Left lobe of liver (tissue), 2 donors: ENCODE measurements at regions not wholly inside any gene's neighbourhood (a gene's known extent, or its start where the extent isn't known, plus 50 kb on each side); places are given as distances from the start of the nearest gene placed in this dataset.
"Not testable (repeated sequence)": the region's sequence is repeated elsewhere in the genome, so short reads cannot be mapped to it uniquely, and the experiment has no call there.

Source experiments
- ATAC-seq: fragments of 200-7000 bp; cut with Tn5 transposase; one replicate; pipeline ENCODE4 v1.9.1; 2020; ENCODE audit warnings: mild to moderate bottlenecking, moderate library complexity
- DNase-seq: peaks from one replicate; pipeline ENCODE4 v3.0.0-alpha.2; 2020; ENCODE audit warnings: low spot score
- donor health status: DM: no; HTN: no; CAD: no; lungs with moderate emphysema.
- donor health status: DM: no; HTN: yes; CAD: no.

DNA sequence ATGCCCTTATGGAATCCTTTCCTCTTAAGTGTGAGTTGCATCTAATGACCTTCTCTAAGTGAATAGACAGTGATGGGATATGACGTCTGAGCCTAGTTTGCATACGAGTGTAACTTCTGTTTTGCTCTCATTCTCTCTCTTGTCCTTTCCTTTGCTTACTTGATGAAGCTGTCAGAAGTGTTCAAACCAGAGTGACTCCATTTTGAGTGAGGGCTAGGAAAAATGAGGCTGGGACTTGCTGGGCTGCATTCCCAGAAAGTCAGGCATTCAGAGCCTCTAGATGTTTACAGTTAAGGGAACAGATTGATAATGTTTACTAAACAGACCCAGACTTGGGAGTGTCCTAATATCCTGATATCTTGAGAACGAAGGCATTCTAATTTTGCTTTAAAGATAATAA lies 311.2 kb upstream of the SOX4 start:
- not testable (repeated sequence) for DNase-seq, ATAC-seq

DNA sequence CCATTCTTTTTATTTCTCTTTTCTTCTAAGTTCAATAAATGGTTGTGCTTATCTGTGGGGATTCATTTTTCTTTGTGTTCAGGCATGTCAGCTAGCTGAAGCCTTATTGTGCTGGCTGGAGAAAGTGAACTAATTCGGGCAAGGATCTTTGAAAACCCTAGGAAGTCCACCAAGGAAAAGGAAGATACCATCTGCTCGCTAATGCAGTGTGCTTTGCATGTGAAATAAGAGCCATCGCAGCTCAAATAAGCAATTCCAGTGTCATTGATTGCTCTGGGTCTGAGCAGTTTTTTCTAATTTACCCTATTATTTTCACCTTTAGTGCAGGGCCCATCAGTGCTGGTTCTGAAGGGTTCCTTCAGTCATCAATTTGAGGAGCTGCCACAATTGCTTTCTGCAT lies 309.4 kb upstream of the SOX4 start:
- ATAC-seq (no peak), DNase-seq (no peak)

DNA sequence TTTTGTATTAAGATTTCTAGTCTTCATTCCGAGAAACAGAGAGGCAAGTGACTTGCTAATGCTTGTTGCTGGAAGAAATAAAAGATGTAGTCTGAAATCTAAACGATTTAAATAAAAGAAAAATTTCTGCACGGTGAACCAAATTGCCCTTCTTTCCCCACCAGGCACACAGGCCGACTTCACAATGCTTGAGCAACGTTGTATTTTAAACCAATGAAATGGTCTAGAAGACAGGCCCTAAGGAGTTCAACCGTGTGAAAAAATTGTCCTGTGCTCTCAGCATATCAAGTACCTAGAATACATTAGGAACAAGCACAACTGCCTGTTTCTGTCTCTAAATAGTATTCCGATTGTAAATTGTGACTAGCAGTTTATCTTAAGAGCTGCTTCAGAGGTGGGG lies 308.8 kb upstream of the SOX4 start:
- no peak for DNase-seq
- ATAC-seq = no peak

DNA sequence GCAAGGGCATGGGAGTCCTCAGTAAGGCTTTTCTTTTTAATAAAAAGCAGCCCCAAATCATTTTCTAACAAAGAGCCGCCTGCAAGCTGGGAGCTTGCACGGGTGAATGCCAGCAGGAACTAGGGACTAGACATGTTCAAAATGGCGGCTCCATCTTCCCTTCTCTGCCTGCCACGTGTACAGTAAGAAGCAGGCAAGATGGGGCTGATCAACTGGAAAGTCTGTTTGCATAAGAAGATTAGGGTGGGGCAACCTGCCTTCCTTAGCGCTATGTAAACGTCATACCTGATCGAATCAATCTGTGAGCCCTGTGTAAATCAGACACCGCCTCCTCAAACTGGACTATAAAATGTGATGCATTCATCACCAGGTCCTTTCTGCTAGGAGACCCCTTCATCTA lies 299.4 kb upstream of the SOX4 start:
- ATAC-seq (no peak), DNase-seq (no peak)

DNA sequence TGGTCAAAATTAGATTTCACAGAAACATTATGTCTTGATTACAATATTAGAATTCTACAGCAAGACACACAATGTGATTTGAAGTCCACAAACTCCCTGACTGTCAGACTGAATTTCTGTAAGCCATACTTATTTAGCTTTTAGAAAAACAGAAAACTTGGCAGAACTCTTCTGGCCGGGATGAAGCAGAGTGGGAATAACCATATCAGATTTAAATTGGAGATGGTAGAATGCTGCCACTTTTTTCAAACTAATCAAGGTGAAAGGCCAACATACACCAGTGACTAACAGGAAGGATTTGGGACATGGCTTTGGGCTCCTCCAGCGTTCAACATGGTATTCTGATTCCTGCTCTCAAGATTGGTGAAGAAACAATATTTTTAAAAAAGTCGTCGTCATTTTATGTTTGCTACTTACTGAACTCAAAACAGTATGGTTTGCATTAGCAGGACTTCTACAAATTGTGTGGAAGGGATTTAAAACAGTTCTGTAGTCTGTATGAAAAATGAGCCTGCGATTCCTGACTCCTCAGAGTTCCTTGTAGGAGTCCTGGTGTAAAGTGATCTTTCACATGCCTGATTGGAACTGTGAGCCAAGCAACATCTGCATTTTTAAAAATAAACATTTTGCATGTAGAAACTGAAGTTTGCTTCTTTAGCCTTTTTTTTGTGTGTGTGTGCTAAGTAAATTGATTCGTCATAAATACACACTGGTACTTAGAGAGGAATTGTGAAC lies 297.9 kb upstream of the SOX4 start:
- ATAC-seq = no peak
- DNase-seq = no peak

DNA sequence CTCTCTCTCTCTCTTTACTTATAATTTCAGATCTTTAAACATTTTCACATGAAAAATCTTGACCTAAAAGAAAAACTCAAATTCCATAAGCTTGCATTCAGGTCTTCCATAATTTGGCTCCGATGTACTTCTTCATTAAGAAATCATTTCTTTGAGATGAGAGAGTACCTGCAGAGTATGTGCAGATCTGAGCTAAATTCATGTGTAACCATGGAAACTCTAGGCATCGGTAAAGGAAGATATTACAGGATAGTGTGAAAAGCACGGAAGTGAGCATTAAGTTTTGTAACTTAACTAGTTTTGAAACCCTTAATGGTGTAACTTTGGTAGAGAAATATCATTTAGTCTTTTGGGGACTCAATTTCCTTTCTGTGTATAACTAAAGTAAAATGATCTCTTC lies 295.9 kb upstream of the SOX4 start:
- no peak for DNase-seq
- no peak for ATAC-seq

DNA sequence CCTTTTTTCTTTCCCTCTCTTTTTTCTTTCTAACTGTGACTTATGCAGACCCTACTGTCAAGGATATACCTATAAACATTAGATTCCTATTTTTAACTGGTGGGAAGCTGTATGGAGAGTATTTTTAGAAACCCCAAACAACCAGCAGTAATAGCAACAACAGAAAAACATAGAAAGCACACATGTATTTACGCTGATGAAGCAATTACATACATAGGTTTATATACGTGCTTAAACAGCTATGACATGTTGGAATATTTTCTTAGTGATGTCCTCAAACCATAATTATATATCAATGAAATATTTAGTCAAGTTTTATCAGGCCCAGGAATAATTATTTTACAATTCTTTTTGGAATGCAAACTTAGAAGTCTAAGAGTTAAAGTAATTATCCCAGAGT lies 294.3 kb upstream of the SOX4 start:
- no peak for DNase-seq
- no peak for ATAC-seq

DNA sequence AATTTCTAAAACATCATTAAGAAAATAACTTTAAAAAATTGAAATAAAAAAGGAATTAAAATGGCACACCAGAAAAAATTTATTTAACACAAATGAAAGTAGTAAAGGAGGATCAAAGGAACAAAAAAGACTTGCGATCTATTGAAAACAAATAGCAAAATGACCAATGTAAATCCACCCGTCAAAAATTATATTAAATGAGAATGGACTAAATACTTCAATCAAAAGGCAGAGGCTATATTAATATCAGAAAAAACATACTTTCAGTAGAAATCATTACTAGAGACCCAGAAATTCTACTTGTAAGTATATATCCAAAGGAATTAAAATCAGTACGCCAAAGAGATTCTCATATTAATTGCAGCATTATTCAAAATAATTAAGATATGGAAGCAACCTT lies 293.1 kb upstream of the SOX4 start:
- ATAC-seq = no peak
- no peak for DNase-seq

DNA sequence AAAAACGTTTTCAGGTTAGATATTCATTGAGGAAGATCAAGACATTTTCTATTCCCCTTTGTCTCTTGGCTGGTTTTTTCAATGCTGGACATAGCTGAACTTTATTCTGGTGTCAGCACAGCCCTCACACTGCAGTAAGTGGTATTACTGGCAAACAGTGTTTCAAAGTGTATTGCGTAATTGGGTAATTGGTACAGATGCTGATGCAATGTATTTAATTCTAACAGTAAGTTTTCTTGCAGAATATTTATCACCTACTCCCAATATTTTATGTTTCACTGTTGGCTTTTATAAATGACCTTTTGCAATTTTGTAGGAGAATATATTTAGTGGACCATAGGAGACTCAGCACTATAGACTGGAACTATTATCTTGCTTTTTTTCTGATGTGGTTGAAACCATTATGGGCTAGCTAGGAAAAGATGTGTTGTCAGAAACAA lies 287.6 kb upstream of the SOX4 start:
- peak; percentile 95 for ATAC-seq
- no peak for DNase-seq

DNA sequence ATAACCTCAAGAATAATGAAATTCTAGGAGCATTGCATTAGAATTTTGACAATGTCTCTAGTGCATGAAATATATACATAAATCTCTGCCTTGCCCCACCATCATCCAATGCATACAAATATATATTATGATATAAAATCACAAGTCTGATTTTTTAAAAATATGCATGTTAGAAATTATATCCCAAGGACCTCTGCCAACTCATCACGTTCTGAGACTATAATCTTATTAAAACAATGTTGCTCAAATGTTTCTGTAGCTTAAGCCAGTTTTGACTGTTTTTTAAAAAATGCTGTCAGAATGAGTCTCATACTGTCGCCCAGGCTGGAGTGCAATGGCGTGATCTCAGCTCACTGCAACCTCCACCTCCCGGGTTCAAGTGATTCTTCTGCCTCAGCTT lies 287.0 kb upstream of the SOX4 start:
- DNase-seq (no peak), ATAC-seq (no peak)

DNA sequence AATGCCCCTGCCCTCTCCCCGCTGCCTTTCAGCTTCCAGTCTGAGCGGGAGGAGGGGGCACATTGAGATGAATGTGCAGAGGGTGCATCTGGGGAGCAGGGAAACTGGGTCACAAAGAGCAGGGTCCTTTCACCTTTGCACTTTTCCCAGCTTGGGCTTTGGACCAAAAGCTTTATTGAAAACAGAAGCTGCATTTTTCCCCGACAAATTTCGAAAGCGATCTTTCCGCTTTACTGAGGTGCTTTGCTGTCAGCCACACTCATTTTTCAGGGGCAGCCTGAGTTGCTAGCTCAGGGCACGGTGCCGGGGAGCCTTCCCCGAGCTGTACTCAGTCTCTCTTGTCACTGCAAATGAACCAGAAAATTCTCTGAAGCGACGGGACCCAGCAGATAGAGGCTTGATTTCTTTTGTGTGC lies 283.7 kb upstream of the SOX4 start:
- ATAC-seq (peak; percentile 65), DNase-seq (no peak)

DNA sequence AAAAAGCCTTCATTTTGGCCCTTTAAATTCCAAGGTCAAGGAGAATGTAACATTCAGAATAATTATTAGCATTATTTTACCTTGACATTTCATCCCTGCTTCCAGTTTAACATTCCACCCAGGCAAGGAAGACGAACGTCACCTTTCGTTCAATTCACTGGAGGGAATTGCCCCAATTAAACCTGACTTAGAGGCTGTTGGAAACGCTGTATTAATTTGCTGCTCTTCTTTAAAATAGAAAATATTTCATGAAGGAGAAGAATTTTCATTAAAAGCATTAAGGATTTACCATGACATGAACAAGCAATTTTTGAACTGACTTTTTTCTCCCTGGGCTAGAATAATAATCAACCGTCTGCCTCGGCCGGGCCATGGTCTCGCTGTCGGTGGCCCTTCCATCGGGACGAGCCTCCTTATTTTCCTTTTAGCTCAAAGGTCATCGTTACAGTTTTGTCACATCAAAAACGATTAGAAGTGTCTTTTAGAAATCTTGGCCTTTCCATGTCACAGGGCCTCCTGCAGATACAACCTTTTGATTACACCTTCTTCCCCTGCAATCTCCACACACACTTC lies 282.9 kb upstream of the SOX4 start:
- no peak for ATAC-seq
- DNase-seq = no peak

DNA sequence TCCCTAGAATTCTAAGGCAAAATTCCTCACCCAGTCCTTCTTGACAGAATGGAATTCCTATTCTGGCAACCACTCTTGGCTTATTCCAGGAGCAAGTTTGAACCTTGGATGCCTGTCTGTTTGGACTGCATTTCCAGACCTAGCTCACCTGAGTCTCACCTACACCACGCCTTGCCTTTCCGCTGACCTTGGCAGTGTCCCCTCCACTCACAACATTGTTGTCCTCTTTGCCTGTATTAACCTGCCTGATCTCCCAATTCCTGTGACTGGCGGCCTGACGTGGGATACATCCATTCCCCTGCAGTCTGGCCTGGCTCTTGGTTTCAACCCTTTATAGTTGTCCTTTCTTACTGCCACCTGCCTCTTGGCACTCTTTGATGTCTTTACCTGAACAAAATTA lies 281.4 kb upstream of the SOX4 start:
- ATAC-seq (no peak), DNase-seq (no peak)

DNA sequence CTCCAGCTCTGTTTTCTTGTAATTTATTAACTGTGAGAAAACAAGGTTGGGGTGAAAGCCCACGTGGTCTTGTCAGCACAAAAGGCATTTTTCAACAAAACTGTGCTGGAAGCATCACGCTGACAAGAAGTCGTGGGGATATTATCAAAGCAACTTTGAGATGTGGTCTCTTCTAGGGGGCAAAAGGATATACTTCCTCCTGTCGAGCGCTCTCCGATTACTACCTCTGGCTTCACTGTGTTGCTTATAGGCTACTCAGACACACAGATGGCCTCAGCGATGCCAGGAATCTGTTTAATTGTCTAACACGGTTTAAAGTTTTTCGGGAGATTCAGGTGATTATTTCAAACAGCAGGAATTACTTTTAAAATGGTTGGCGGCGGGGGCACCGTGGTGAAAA lies 275.9 kb upstream of the SOX4 start:
- DNase-seq = no peak
- ATAC-seq = no peak

DNA sequence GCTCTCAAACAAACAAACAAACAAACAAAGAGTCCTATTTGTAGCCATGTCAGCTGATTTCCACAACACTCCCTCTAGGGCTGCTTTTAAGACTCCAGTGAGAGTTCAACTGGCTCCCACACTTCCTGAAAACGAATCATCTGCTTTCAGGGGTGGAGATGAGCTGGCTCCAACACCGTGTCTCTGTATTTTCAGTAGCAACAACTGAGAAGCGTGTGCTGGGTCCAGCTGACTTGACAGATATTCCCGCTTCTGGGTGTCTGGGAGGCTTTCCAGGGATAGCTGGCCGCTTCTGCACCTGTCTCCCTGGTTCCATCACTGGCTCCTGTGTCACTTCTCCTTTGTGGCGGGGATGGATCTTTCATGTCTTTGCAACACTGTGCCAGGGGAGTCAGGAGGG lies 272.5 kb upstream of the SOX4 start:
- ATAC-seq (no peak), DNase-seq (no peak)

DNA sequence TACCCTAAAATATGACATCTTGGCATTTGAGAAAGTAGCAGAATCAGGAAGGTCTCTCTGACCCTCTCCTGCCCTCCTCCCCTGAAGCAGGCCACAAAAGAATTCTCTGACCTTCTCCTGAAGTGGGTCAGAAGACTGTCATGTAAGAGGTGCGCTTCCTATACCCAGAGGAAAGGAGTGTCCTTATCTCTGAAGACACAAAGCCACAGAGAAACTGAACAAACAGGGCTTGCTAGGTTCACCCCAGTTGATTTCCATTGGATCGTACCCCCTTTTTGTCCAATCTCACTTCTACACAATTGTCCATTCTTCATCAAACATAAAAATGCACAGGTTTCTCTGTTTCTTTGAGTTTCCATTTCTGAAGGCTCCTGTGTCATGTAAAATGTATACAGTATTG lies 272.0 kb upstream of the SOX4 start:
- DNase-seq (no peak), ATAC-seq (no peak)

DNA sequence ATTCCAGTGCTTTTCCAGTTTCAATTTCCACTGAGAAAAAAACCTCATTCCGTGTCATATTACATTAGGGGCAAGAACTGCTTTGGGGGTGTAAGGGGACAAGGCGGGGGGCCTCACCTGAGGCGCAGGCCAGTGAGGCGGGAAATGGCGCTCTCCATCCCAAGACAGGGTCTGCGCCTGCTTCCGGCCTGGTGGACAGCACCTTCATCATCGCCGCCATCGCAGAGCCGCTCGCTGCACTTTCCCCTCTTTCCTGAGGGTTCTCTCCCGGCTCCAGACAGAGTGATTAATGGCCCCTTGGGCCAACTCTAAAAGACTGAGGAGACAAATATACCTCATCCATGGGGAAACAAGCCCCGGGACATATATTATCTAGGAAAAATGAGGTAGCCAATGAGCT lies 270.0 kb upstream of the SOX4 start:
- DNase-seq = no peak
- no peak for ATAC-seq

DNA sequence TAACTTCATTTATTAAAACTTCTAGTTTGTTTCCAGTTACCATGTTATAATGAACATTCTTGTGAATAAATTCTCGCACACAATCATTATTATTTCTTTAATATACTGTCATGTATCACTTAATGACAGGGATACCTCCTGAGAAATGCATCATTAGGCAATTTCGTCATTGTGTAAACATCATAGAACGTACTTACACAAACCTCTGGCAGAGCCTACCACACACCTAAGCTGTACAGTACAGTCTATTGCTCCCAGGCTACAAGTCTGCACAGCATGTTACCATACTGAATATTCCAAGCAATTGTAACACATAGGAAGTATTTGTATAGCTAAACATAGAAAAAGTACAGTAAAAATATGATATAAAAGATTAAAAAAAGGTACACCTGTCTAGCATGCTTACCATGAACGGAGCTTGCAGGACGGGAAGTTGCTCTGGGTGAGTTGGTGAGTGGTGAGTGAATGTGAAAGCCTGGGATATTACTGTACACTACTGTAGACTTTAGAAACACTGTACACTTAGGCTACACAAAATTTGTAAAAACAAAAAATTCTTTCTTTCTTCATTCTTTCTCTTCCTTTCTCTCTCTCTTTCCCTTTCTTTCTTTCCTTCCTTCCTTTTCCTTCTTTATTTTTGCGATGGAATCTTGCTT lies 268.2 kb upstream of the SOX4 start:
- no peak for DNase-seq
- peak; percentile 36 for ATAC-seq

DNA sequence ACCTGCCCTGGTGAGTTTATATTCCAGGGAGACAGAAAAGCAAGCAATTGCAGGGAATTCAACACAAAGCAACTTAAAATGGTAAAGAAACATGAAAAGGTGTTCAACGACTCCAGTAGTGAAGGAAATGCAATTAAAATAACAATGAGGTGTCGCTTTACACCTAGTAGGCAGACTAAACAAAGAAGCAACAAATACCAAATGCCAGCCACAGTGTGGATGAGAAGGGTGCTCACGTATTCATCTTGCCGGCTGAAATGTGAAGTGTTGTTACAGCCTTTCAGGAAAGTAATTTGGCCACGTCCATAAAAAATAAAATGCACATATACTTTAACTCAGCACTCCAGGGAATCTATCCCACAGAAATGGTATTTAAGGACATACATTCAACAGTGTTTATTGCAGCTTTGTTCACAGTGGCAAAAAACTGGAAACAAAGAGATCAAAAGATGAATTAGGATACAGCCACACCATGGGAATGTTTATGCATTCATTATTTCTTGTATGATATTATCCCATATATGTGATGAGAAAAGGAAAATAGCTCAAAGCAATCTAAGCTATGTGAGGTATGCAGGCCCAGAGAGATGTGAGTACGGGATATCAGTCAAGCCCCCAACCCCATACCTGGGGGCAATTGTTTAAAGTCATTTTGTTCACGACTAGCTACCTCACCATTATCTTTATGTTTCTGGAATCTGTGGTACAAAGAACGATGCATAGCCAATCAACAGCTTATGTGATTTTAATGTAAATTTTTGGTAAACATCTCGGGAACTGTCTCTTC lies 266.0 kb upstream of the SOX4 start:
- ATAC-seq = no peak
- no peak for DNase-seq

DNA sequence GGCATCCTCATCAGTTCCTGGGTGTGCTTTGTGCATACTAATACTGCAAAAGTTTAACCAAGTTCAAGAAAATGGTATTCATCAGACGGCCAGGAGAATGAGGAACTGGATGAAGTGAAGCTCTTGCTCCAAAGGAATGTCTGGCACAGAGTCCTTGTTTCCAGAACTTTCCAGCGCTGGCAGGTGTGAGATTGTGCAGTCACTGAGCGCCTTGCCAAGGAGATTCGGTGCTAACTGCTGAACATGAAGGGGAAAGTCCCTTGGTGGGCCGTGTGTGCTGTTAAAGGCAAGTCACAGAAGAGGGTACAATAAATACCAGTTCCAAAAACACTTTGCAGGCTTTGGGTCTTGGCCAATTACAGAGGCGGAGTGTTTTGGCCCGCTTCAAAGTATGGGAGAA lies 262.3 kb upstream of the SOX4 start:
- ATAC-seq (no peak), DNase-seq (no peak)

DNA sequence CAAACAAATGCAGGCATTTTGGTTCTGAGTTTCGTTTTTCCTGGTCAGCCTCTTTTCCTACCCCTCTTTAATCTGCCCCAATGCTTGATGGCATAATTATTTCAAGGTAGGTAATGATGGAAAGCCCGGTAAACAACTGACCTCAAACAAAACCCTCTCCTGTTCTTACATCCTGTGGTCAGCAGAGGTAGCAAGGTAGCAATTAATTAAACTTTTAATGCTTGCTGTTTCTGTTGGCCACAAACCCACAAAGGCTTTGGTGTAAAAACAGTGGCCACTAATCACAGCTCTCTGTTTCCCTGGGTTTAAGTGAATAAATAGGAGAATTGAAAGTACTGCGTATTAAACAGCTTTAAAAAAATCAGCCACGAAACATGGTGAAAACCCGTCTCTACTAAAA lies 261.5 kb upstream of the SOX4 start:
- DNase-seq = no peak
- no peak for ATAC-seq

DNA sequence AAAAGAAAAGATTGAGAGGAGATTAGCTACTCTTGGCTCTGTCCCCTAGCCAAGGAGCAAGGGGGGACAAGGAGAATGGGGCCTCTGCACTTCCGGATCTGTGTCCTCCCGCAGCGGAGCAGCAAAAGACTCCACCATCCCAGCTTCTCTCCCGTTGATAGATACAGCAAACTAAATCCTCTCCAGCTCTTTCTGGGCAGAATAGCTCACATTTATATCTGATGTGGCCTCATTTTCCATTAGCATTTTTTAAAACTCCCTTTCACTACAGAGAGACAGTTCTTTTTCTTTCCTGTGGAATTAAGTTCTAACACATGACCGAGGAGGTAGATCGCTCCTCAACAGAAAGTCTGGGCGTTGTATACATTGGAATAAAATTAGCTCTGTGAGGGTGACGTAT lies 260.9 kb upstream of the SOX4 start:
- ATAC-seq (no peak), DNase-seq (no peak)
